Gastroesophageal sphincter (tissue), 3 donors: ENCODE measurements at regions not wholly inside any gene's neighbourhood (a gene's known extent, or its start where the extent isn't known, plus 50 kb on each side); places are given as distances from the start of the nearest gene placed in this dataset.

Experiments
- CTCF ChIP-seq, 4 experiments: fragments of 200-600 bp in 2 of 4; fragments of 450-650 bp in 2 of 4; sonication (generic) in 1 of 4; IDR thresholded peaks; one replicate each; pipeline ENCODE4 v1.5.1; 2017 to 2019; ENCODE audit warnings: antibody characterized with exemption in 4 of 4, mild to moderate bottlenecking in 2 of 4, moderate library complexity in 2 of 4
- EP300 ChIP-seq: sonication (generic); formaldehyde crosslinking; IDR thresholded peaks from one replicate; pipeline ENCODE4 v1.6.1; 2017; ENCODE audit warnings: antibody characterized with exemption, mild to moderate bottlenecking
- POLR2A ChIP-seq, 2 donors: fragments of 450-650 bp; IDR thresholded peaks; one replicate each; pipeline ENCODE4 v1.6.1; 2017; ENCODE audit warnings: antibody characterized with exemption in 2 of 2, mild to moderate bottlenecking in 2 of 2, moderate library complexity in 1 of 2
- POLR2AphosphoS5 ChIP-seq: sonication (generic); formaldehyde crosslinking; IDR thresholded peaks from one replicate; pipeline ENCODE4 v1.6.1; 2017; ENCODE audit warnings: antibody characterized with exemption

GRCh38 chr10:123606006-123606405, 60.1 kb upstream of the GPR26 start:
- TF ChIP-seq CTCF (IDR thresholded peaks at IDR 0.05) (no peak), POLR2AphosphoS5 (no peak), POLR2A (IDR thresholded peaks at IDR 0.05) (no peak), EP300 (no peak)
